DMS79 (cell line): ENCODE measurements at regions not wholly inside any gene's neighbourhood (a gene's known extent, or its start where the extent isn't known, plus 50 kb on each side); places are given as distances from the start of the nearest gene placed in this dataset.
"Not testable (repeated sequence)": the region's sequence is repeated elsewhere in the genome, so short reads cannot be mapped to it uniquely, and the experiment has no call there.

Source experiments
- DNase-seq: peaks from one replicate; lab custom pipeline; 2025; lab: John Stamatoyannopoulos, UW

- no peak for DNase-seq
Measured at GRCh38 chr12:18849080-18849479, 111.2 kb downstream of the CAPZA3 start.

- no peak for DNase-seq
Measured at GRCh38 chr12:18849761-18850160, 111.8 kb downstream of the CAPZA3 start.

- peak; percentile 62 for DNase-seq
Measured at GRCh38 chr12:18850752-18851151, 112.8 kb downstream of the CAPZA3 start.

GRCh38 chr12:18851271-18851670 lies 113.4 kb downstream of the CAPZA3 start:
- peak; percentile 10 for DNase-seq

- no peak for DNase-seq
Measured at GRCh38 chr12:18853570-18854366, 115.8 kb downstream of the CAPZA3 start.

GRCh38 chr12:18857656-18858055 lies 119.7 kb downstream of the CAPZA3 start:
- no peak for DNase-seq

GRCh38 chr12:18859400-18859799 lies 121.5 kb downstream of the CAPZA3 start:
- DNase-seq, result no peak

- no peak for DNase-seq
Measured at GRCh38 chr12:18861287-18861858, 123.5 kb downstream of the CAPZA3 start.

GRCh38 chr12:18863769-18864500 lies 126.0 kb downstream of the CAPZA3 start:
- no peak for DNase-seq

- no peak for DNase-seq
Measured at GRCh38 chr12:18864900-18865561, 127.1 kb downstream of the CAPZA3 start.

GRCh38 chr12:18868717-18869116 lies 130.8 kb downstream of the CAPZA3 start:
- DNase-seq, result no peak

- DNase-seq, result no peak
Measured at GRCh38 chr12:18872770-18873169, 134.9 kb downstream of the CAPZA3 start.

- DNase-seq, result no peak
Measured at GRCh38 chr12:18878676-18879180, 140.8 kb downstream of the CAPZA3 start.

GRCh38 chr12:18882690-18883089 lies 144.8 kb downstream of the CAPZA3 start:
- DNase-seq, result no peak

GRCh38 chr12:18886962-18887361 lies 149.0 kb downstream of the CAPZA3 start:
- no peak for DNase-seq

GRCh38 chr12:18887368-18887767 lies 149.4 kb downstream of the CAPZA3 start:
- DNase-seq, result no peak

- no peak for DNase-seq
Measured at GRCh38 chr12:18888047-18888446, 150.1 kb downstream of the CAPZA3 start.

- not testable (repeated sequence) for DNase-seq
Measured at GRCh38 chr12:18890621-18891020, 152.7 kb downstream of the CAPZA3 start.

GRCh38 chr12:18895540-18895939 lies 157.6 kb downstream of the CAPZA3 start:
- no peak for DNase-seq

- DNase-seq, result no peak
Measured at GRCh38 chr12:18895946-18896345, 158.0 kb downstream of the CAPZA3 start.

GRCh38 chr12:18897823-18898222 lies 159.9 kb downstream of the CAPZA3 start:
- no peak for DNase-seq

GRCh38 chr12:18898470-18898869 lies 160.6 kb downstream of the CAPZA3 start:
- no peak for DNase-seq
